AG10803 (cell line): ENCODE measurements at regions not wholly inside any gene's neighbourhood (a gene's known extent, or its start where the extent isn't known, plus 50 kb on each side); places are given as distances from the start of the nearest gene placed in this dataset.

Experiments used
- DNase-seq: peaks from one replicate; pipeline ENCODE4 v3.0.0; 2010; ENCODE audit warnings: low read depth
- H3K4me3 ChIP-seq: 2 replicates; pipeline ENCODE4 v1.5.1; 2011; ENCODE audit warnings: mild to moderate bottlenecking, low read length, control low read depth
- CTCF ChIP-seq: conservative IDR thresholded peaks from 2 replicates; pipeline ENCODE4 v1.5.1; 2011; ENCODE audit warnings: mild to moderate bottlenecking, low read length, control low read depth, inconsistent platforms

GRCh38 chr16:35142809-35143192 is 1683.4 kb downstream of the TP53TG3F start:
- H3K4me3 ChIP-seq = no peak overlapping the region
- no peak for TF ChIP-seq CTCF
- DNase-seq = no peak

GRCh38 chr16:35144212-35144932 is 1685.0 kb downstream of the TP53TG3F start:
- TF ChIP-seq CTCF = no peak
- DNase-seq = no peak
- H3K4me3 ChIP-seq = no peak overlapping the region

- no peak overlapping the region for H3K4me3 ChIP-seq
- TF ChIP-seq CTCF = no peak
- DNase-seq = no peak
These were observed 1686.8 kb downstream of the TP53TG3F start for GRCh38 chr16:35146031-35146710.

GRCh38 chr16:35146723-35147458 is 1687.5 kb downstream of the TP53TG3F start:
- DNase-seq = no peak
- no peak overlapping the region for H3K4me3 ChIP-seq
- TF ChIP-seq CTCF = no peak

- no peak for DNase-seq
- H3K4me3 ChIP-seq = no peak overlapping the region
- no peak for TF ChIP-seq CTCF
These were observed 1688.4 kb downstream of the TP53TG3F start for GRCh38 chr16:35147556-35148504.

- TF ChIP-seq CTCF = no peak
- no peak for DNase-seq
- H3K4me3 ChIP-seq = no peak overlapping the region
These were observed 1689.3 kb downstream of the TP53TG3F start for GRCh38 chr16:35148748-35149147.
